GM19193 (cell line): ENCODE measurements at regions not wholly inside any gene's neighbourhood (a gene's known extent, or its start where the extent isn't known, plus 50 kb on each side); places are given as distances from the start of the nearest gene placed in this dataset.

Source experiments
- POLR2A ChIP-seq: IDR thresholded peaks from 4 replicates; pipeline ENCODE4 v1.6.1; 2011; ENCODE audit not compliant: insufficient read depth, insufficient read length; ENCODE audit errors: extremely low read depth

DNA sequence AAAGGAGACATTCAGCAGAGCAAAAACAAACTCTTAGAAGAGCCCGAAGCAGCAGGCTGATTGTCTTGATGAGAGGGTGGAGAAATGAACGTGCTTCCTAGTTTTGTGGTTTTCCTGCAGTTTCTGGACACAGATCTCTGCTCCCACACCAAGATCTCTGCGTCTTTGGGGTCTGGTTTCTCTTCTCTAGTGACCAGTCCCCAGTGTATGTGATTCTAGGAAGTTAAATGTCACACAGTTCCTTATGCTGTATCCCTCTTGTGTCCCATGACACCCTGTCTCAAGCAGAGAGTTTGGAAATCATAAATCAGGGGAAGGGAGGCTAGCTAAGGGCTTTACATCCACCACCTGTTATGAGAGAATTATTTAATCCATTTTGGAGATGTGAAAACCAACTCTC is 55.4 kb upstream of the KLF14 start:
- TF ChIP-seq POLR2A, result no peak

- no peak for TF ChIP-seq POLR2A
These were observed 57.7 kb upstream of the KLF14 start for GRCh38 chr7:130791746-130792145.

GRCh38 chr7:130793855-130794618 is 60.0 kb upstream of the KLF14 start:
- no peak for TF ChIP-seq POLR2A

GRCh38 chr7:130794619-130794922 is 60.6 kb upstream of the KLF14 start:
- no peak for TF ChIP-seq POLR2A

DNA sequence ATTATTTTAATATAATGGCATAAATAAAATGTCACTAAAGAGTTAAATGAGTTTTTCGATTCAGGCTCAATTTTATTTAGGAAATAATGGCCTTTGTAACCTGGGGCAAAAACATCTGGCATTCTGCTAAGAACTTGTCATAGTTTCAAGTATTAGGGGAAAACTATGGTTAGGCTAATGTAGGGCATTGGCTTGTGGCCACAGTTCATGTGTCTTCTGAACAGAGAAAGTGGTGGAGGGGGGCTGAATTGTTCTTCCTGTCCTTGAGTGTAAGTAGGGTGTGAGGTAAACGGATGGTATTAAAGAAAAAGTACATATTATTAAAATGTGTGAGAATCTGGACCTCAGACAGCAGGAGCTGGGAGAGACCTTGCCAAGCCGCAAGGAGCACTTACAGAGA is 69.1 kb upstream of the KLF14 start:
- TF ChIP-seq POLR2A, result no peak

GRCh38 chr7:130804220-130804619 is 70.2 kb upstream of the KLF14 start:
- TF ChIP-seq POLR2A, result no peak

DNA sequence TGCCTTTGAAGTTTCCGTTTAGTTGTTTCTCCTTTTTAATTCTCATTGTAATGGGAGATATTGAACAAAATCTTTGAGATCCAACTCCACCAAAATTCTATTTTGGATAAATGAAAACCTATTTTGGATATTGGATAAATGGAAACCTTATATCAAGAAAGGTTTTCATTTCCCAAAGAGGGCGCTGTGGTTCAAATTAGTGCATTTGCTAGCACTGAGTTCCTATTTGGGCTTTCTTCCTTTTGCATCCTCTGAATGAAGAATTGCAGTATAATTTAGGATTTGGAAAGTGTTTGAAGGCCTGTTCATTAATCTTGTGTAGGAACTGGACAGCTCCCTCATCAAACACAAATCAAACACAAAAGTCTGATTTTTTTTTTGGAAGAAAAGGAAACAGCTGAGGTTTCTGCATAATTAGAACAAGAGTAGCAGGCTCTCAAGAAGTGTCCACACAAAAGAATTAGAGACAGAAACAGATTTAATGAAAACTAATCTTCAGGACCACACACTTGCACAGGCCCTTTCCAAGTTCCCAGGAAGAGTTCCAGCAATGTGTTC is 80.8 kb upstream of the KLF14 start:
- no peak for TF ChIP-seq POLR2A

- TF ChIP-seq POLR2A, result no peak
These were observed 84.0 kb upstream of the KLF14 start for GRCh38 chr7:130818056-130818455.

DNA sequence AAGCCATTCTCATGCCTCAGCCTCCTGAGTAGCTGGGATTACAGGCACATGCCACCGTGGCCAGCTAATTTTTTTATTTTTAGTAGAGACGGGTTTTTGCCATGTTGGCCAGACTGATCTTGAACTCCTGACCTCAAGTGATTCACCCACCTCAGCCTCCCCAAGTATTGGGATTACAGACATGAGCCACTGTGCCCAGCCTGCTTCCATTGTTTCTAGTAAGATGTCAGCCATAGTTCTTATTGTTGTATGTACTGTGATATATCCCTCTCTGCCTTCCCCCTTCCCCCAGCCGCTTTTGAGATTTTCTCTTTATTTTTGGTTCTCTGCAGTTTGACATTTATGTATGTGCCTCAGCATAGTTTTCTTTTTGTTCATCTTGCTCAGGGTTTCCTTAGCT is 87.9 kb upstream of the KLF14 start:
- no peak for TF ChIP-seq POLR2A

DNA sequence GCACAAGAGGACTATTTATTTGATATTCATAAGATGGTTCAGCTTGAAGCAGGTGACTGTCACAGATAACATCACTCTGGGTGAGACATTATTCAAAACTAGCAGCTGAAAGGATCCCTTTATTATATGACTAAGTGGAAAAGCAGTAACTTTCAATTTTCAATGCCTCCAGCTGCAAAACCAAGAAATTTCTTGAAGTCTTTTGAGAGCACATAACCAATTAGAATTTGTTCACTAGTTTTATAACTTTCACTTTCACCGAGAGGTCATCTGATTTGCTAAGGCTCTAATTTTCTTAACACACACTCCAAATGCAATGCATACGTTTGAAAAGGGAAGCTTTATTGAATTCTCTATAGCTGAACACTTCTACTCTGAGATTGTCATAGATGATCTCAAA is 88.6 kb upstream of the KLF14 start:
- TF ChIP-seq POLR2A, result no peak

GRCh38 chr7:130823060-130823459 is 89.1 kb upstream of the KLF14 start:
- TF ChIP-seq POLR2A, result no peak

DNA sequence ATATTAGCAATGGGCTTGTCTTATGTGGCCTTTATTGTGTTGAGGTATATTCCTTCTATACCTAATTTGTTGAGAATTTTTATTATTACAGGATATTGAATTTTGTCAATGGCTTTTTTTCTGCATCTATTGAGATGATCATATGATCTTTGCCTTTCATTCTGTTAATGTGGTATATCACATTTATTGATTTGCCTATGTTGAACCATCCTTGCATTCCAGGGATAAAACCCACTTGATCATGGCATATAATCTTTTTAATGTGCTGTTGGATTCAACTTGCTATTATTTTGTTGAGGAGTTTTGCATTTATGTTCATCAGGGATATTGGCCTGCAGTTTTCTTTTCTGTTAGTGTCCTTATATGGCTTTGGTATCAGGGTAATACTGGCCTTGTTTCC is 91.8 kb upstream of the KLF14 start:
- no peak for TF ChIP-seq POLR2A

- no peak for TF ChIP-seq POLR2A
These were observed 95.4 kb upstream of the KLF14 start for GRCh38 chr7:130829415-130829814.

- TF ChIP-seq POLR2A, result no peak
These were observed 97.3 kb upstream of the KLF14 start for GRCh38 chr7:130831322-130831721.

GRCh38 chr7:130831817-130832481 is 97.9 kb upstream of the KLF14 start:
- no peak for TF ChIP-seq POLR2A

DNA sequence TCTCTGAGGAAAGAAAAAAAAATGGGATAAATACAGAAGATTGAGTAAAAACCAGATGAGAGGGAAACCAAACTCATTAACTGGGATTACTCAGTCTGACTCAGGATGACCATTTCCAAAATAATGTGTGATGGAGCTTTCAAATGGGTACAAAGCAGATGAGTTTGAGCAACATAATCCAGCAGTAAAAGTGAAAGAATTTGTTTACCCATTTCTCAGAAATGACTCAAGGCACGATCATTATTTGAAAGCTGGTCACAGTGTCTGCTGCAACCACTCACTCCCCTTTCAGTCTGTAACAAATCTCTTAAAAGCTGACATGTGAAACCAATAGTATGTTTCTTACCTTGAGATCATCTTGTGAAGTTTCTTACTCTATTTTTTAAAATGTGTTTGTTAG is 104.7 kb upstream of the KLF14 start:
- no peak for TF ChIP-seq POLR2A
